Lower leg skin (tissue), 4 donors: ENCODE measurements at regions not wholly inside any gene's neighbourhood (a gene's known extent, or its start where the extent isn't known, plus 50 kb on each side); places are given as distances from the start of the nearest gene placed in this dataset.
"Not testable (repeated sequence)": the region's sequence is repeated elsewhere in the genome, so short reads cannot be mapped to it uniquely, and the experiment has no call there.

Experiments used
- DNase-seq, 2 donors: peaks; one replicate each; pipeline ENCODE4 v3.0.0-alpha.2; 2019; ENCODE audit warnings: low spot score in 2 of 2
- H3K4me3 ChIP-seq: fragments of 200-600 bp; sonication (generic); 2 replicates; pipeline ENCODE4 v1.5.1; 2017; ENCODE audit warnings: mild to moderate bottlenecking, low read depth; ENCODE audit not compliant: poor library complexity, severe bottlenecking
- POLR2A ChIP-seq, 2 donors: fragments of 450-650 bp; IDR thresholded peaks; one replicate each; pipeline ENCODE4 v1.6.1; 2016 to 2017; ENCODE audit warnings: antibody characterized with exemption in 2 of 2, mild to moderate bottlenecking in 1 of 2, moderate library complexity in 1 of 2
- WGBS, 2 donors: methylation state at CpG; one replicate each; pipeline ENCODE4 v1.1.5; 2018; 5-methylcytosine and 5-hydroxymethylcytosine counted together
- intact Hi-C: fragments of 100-400 bp; cut with DNase I; formaldehyde crosslinking; loops from one replicate; pipeline ENCODE4 v1.15.0; 2023; ENCODE audit warnings: low total_unique reads
- TF ChIP-seq, protein P1 (sequence below), 3 donors: fragments of 450-650 bp; IDR thresholded peaks; one replicate each; pipeline ENCODE4 v1.5.1; 2016; ENCODE audit warnings: antibody characterized with exemption in 3 of 3, mild to moderate bottlenecking in 3 of 3, moderate library complexity in 2 of 3

DNA sequence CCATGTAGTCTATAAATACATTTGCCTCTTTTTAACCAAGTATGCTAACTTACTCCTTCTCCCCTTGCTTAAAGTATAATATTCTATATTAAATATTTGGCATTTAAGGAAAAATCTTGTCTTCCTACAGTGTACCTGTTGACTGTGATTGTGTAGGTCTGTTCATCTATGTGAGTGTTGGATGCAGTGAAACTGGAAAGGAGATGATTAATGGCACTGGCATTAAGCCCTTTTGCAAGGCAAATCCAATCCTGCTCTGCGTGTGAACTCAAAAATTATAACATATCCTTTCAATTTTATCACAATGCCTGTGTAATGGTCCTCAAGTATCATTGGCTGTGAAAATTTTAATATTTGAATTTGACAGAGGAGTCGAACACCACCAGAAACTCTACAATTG is 565.0 kb downstream of the KCNT2 start:
- intact Hi-C loops: no loop called here
- WGBS, 2 donors: 66 to 69% methylated on average over 2 of the region's 2 CpGs
- no peak for TF ChIP-seq POLR2A (IDR thresholded peaks at IDR 0.05)
- TF ChIP-seq, protein P1, sequence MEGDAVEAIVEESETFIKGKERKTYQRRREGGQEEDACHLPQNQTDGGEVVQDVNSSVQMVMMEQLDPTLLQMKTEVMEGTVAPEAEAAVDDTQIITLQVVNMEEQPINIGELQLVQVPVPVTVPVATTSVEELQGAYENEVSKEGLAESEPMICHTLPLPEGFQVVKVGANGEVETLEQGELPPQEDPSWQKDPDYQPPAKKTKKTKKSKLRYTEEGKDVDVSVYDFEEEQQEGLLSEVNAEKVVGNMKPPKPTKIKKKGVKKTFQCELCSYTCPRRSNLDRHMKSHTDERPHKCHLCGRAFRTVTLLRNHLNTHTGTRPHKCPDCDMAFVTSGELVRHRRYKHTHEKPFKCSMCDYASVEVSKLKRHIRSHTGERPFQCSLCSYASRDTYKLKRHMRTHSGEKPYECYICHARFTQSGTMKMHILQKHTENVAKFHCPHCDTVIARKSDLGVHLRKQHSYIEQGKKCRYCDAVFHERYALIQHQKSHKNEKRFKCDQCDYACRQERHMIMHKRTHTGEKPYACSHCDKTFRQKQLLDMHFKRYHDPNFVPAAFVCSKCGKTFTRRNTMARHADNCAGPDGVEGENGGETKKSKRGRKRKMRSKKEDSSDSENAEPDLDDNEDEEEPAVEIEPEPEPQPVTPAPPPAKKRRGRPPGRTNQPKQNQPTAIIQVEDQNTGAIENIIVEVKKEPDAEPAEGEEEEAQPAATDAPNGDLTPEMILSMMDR (IDR thresholded peaks at IDR 0.05): no peak
- H3K4me3 ChIP-seq: no peak overlapping the region
- DNase-seq: no peak

- 40 to 44% methylated on average over 6 of the region's 6 CpGs for WGBS, 2 donors
- TF ChIP-seq POLR2A (IDR thresholded peaks at IDR 0.05): no peak
- TF ChIP-seq, protein P1 (IDR thresholded peaks at IDR 0.05): no peak
These were observed 574.0 kb downstream of the KCNT2 start for GRCh38 chr1:196034080-196034706.

DNA sequence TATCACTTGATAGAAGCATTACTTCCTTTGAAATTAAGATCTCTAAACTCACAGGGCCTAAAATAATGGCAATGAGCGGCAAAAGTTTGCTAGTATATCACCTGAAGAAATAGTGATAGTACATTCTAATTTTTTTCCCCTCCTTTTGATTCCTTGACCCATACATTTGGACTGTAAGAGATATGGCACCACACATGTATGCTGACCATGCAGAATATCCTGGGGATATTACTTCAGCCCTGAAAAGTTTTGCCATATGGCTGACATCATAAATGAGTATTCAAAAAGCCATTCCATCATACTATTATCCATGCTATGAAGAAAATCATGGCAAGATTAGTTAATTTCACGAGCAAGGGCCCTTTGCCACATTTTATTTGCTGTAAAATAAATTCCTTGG is 576.9 kb downstream of the KCNT2 start:
- WGBS, 2 donors: 79 to 86% methylated on average over 2 of the region's 2 CpGs
- H3K4me3 ChIP-seq, intact Hi-C loops, DNase-seq: not testable (repeated sequence)

More at GRCh38 chr1:196034080-196034706, 574.0 kb downstream of the KCNT2 start:
- no peak overlapping the region for H3K4me3 ChIP-seq
- intact Hi-C loops: no loop called here
- no peak for DNase-seq

DNA sequence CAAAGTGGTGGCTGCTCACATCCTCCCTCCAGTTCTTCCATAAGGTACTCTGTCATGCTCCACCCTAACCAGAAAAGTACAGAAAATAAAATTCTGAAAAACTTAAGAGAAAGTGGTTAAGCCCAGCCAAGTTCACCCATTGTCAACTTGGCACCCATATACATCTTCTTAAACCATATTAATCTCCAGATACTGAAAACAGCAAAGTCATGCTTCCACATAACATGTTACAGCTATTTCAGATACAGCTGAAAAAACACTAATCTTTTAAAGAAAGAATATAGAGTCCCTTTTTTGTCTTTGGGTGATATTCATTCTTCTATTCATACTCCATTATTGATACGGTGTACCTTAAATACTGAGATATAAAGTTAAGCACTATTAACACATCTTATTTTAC is 577.8 kb downstream of the KCNT2 start:
- intact Hi-C loops: no loop called here
- DNase-seq: no peak
- H3K4me3 ChIP-seq: no peak overlapping the region
- TF ChIP-seq, protein P1 (IDR thresholded peaks at IDR 0.05): no peak
- TF ChIP-seq POLR2A (IDR thresholded peaks at IDR 0.05): no peak
- 92 to 97% methylated on average over 1 of the region's 1 CpG for WGBS, 2 donors

GRCh38 chr1:196029410-196029809 is 578.8 kb downstream of the KCNT2 start:
- 87 to 95% methylated on average over 1 of the region's 1 CpG for WGBS, 2 donors
- intact Hi-C loops: no loop called here

DNA sequence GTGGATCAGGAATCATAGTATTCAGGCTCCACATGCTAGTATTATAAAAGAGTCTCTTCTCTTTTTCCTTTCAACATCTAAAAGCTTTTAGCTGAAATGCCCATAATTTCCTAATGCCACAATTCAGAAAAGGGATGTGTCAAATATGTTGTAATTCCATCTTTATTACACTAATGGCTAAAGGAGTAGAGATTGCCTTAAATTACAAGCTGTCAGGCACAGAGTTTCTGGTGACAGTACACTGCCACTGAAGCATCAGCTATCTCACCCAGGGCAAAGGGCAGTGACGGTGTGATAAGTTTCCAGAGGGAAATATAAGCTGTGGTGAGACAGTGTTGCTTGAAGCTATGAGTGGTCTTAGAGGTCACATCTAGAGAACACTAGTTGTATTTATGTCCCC is 581.1 kb downstream of the KCNT2 start:
- WGBS, 2 donors: 41 to 56% methylated on average over 1 of the region's 1 CpG
- TF ChIP-seq POLR2A (IDR thresholded peaks at IDR 0.05): no peak
- TF ChIP-seq, protein P1 (IDR thresholded peaks at IDR 0.05): no peak
- no peak for DNase-seq
- H3K4me3 ChIP-seq: no peak overlapping the region
- intact Hi-C loops: no loop called here

More at GRCh38 chr1:196029410-196029809, 578.8 kb downstream of the KCNT2 start:
- DNase-seq: no peak
- no peak overlapping the region for H3K4me3 ChIP-seq
- no peak for TF ChIP-seq POLR2A (IDR thresholded peaks at IDR 0.05)
- TF ChIP-seq, protein P1 (IDR thresholded peaks at IDR 0.05): no peak

DNA sequence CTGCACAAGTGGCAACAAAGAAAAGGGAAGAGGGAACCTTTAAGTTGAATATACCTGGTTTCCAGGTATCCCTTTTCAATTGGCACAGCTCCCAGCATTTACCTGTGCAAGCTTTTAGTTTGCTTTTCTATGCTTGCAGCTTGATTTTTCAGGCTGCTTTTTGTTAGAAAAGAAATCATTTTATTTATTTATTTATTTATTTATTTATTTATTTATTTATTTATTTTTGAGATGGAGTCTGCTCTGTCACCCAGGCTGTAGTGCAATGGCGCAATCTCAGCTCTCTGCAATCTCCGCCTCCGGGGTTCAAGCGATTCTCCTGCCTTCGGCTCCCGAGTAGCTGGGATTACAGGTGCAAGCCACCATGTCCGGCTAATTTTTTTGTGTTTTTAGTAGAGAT is 587.1 kb downstream of the KCNT2 start:
- 94 to 95% methylated on average over 7 of the region's 7 CpGs for WGBS, 2 donors
- intact Hi-C loops, H3K4me3 ChIP-seq: not testable (repeated sequence)

More for the DNA sequence above, 587.1 kb downstream of the KCNT2 start:
- not testable (repeated sequence) for DNase-seq
